ENCODE measurements at regions not wholly inside any gene's neighbourhood (a gene's known extent, or its start where the extent isn't known, plus 50 kb on each side); places are given as distances from the start of the nearest gene placed in this dataset.

DNA sequence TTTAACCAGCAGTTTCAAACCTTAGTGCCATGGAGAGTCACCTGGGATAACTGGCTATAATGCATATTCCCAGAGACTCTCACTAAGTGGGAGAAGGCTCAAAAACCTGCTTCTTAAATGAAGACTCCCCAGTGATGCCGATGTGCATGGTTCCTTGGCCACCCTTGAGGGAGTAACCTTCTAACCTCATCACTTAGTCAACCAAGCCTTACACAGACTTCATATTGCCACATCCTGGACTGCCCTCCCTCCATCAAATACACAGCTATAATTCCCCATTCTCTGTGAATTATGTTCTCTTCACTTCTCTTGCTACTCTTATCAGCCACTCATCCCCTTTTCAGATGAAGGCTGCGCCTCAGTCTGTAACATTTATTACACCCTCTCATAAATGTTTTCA is 462.9 kb upstream of the RGPD4 start:
- TF ChIP-seq, protein P1, sequence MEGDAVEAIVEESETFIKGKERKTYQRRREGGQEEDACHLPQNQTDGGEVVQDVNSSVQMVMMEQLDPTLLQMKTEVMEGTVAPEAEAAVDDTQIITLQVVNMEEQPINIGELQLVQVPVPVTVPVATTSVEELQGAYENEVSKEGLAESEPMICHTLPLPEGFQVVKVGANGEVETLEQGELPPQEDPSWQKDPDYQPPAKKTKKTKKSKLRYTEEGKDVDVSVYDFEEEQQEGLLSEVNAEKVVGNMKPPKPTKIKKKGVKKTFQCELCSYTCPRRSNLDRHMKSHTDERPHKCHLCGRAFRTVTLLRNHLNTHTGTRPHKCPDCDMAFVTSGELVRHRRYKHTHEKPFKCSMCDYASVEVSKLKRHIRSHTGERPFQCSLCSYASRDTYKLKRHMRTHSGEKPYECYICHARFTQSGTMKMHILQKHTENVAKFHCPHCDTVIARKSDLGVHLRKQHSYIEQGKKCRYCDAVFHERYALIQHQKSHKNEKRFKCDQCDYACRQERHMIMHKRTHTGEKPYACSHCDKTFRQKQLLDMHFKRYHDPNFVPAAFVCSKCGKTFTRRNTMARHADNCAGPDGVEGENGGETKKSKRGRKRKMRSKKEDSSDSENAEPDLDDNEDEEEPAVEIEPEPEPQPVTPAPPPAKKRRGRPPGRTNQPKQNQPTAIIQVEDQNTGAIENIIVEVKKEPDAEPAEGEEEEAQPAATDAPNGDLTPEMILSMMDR (IDR thresholded peaks at IDR 0.05; ENCODE audit: low read depth, low read length): no peak
- no peak for TF ChIP-seq EZH2phosphoT487 (IDR thresholded peaks at IDR 0.05; ENCODE audit: low read depth)
